GM12891 (cell line): ENCODE measurements at regions not wholly inside any gene's neighbourhood (a gene's known extent, or its start where the extent isn't known, plus 50 kb on each side); places are given as distances from the start of the nearest gene placed in this dataset.

Source experiments
- POLR2A ChIP-seq: IDR thresholded peaks from 2 replicates; pipeline ENCODE4 v1.6.1; 2011; ENCODE audit warnings: low read depth, low read length, control low read depth
- POLR2AphosphoS5 ChIP-seq: IDR thresholded peaks from 2 replicates; pipeline ENCODE4 v1.6.1; 2011; ENCODE audit warnings: low read depth, low read length, control low read depth
- POU2F2 ChIP-seq: IDR thresholded peaks from 2 replicates; pipeline ENCODE4 v1.6.1; 2011; ENCODE audit warnings: low read depth, mild to moderate bottlenecking, control low read depth, low read length, moderate library complexity
- SPI1 ChIP-seq: IDR thresholded peaks from 2 replicates; pipeline ENCODE4 v1.6.1; 2011; ENCODE audit warnings: low read depth, low read length, control low read depth

DNA sequence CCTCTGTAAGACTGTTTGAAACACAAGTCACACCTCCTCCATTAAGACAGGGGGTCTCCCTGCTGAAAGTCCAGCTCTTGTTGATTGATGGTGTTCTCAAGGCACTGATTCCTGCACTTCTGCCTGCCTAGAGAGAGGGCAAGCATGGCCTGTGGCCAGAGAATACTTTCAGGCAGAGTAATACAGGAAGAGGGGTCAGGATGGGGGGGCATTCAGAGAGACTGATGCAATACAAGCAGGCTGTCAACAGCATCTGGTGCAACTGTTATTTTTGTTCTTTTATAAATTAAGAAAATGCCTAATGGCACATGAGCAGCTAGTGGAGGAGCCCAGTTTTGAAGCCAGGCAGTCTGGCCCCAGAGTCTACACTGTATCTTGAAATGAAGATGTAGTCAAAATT is 302.2 kb downstream of the DIRAS2 start:
- TF ChIP-seq POLR2AphosphoS5 (no peak), SPI1 (no peak), POU2F2 (no peak), POLR2A (no peak)
